Keratinocyte (primary cell): ENCODE measurements at regions not wholly inside any gene's neighbourhood (a gene's known extent, or its start where the extent isn't known, plus 50 kb on each side); places are given as distances from the start of the nearest gene placed in this dataset.
"Not testable (repeated sequence)": the region's sequence is repeated elsewhere in the genome, so short reads cannot be mapped to it uniquely, and the experiment has no call there.

Source experiments
- DNase-seq: peaks from one replicate; pipeline ENCODE4 v3.0.0-alpha.2; 2011; ENCODE audit warnings: low read depth, missing footprints, low spot score
- FAIRE-seq: peaks from 2 replicates; lab custom pipeline; 2011; peaks lifted over from hg19 to GRCh38; lab: Jason Lieb, UNC
- H2AFZ ChIP-seq: 2 replicates; pipeline ENCODE4 v1.6.0; 2012; ENCODE audit warnings: low read length, control low read depth, inconsistent platforms; ENCODE audit not compliant: control insufficient read depth
- H3K27ac ChIP-seq: 2 replicates; pipeline ENCODE4 v1.5.1; 2011; ENCODE audit warnings: low read length; ENCODE audit not compliant: control insufficient read depth, insufficient read depth
- H3K27me3 ChIP-seq: 3 replicates; pipeline ENCODE4 v1.6.0; 2011; ENCODE audit warnings: low read length; ENCODE audit not compliant: control insufficient read depth, insufficient read depth; ENCODE audit errors: extremely low read depth
- H3K36me3 ChIP-seq, 2 experiments: 2 replicates in 1 of 2; 3 replicates in 1 of 2; pipeline ENCODE4 v1.5.1; 2011; ENCODE audit warnings: low read length in 2 of 2, mild to moderate bottlenecking in 1 of 2; ENCODE audit not compliant: control insufficient read depth in 2 of 2, insufficient read depth in 2 of 2; ENCODE audit errors: extremely low read depth in 1 of 2
- H3K4me1 ChIP-seq: 3 replicates; pipeline ENCODE4 v1.5.1; 2011; ENCODE audit warnings: low read length; ENCODE audit not compliant: control insufficient read depth, insufficient read depth; ENCODE audit errors: extremely low read depth
- H3K4me2 ChIP-seq: 3 replicates; pipeline ENCODE4 v1.6.0; 2011; ENCODE audit warnings: low read depth, low read length; ENCODE audit not compliant: control insufficient read depth, insufficient read depth; ENCODE audit errors: extremely low read depth
- H3K4me3 ChIP-seq, 3 experiments: fragments of 200-600 bp in 1 of 3; sonication (generic) in 1 of 3; 2 replicates in 2 of 3; 3 replicates in 1 of 3; pipeline ENCODE4 v1.5.1; 2011 to 2016; ENCODE audit warnings: low read length in 3 of 3, mild to moderate bottlenecking in 3 of 3, control low read depth in 2 of 3, inconsistent platforms in 1 of 3, low read depth in 1 of 3, mixed read lengths in 1 of 3, mixed run types in 1 of 3, moderate library complexity in 1 of 3; ENCODE audit not compliant: control insufficient read depth in 2 of 3, insufficient read depth in 2 of 3; ENCODE audit errors: extremely low read depth in 1 of 3
- H3K79me2 ChIP-seq: 2 replicates; pipeline ENCODE4 v1.6.0; 2012; ENCODE audit warnings: low read length; ENCODE audit not compliant: control insufficient read depth, insufficient read depth
- H3K9ac ChIP-seq: 3 replicates; pipeline ENCODE4 v1.6.0; 2011; ENCODE audit warnings: low read length; ENCODE audit not compliant: control insufficient read depth, insufficient read depth; ENCODE audit errors: extremely low read depth
- H3K9me1 ChIP-seq: 3 replicates; pipeline ENCODE4 v1.6.0; 2011; ENCODE audit warnings: low read length; ENCODE audit not compliant: control insufficient read depth, insufficient read depth; ENCODE audit errors: extremely low read depth
- H3K9me3 ChIP-seq: 2 replicates; pipeline ENCODE4 v1.5.1; 2012; ENCODE audit warnings: low read depth, low read length; ENCODE audit not compliant: control insufficient read depth
- H4K20me1 ChIP-seq: 3 replicates; pipeline ENCODE4 v1.6.0; 2011; ENCODE audit warnings: low read length; ENCODE audit not compliant: control insufficient read depth, insufficient read depth; ENCODE audit errors: extremely low read depth
- EZH2 ChIP-seq: IDR thresholded peaks from one replicate; pipeline ENCODE4 v1.6.1; 2012; ENCODE audit warnings: inconsistent platforms, mild to moderate bottlenecking, low read length, moderate library complexity
- dilution Hi-C: fragments of 300-500 bp; cut with MboI; formaldehyde crosslinking; loops from one replicate; pipeline ENCODE4 v1.7.0; 2020; ENCODE audit warnings: low sequenced_read_pairs; ENCODE audit not compliant: extremely low pct_ligation_motif_present
- TF ChIP-seq, protein P1 (sequence below), 3 experiments: IDR thresholded peaks in 1 of 3; conservative IDR thresholded peaks in 1 of 3; optimal IDR thresholded peaks in 1 of 3; 2 replicates in 2 of 3; 3 replicates in 1 of 3; pipeline versions ENCODE3 to v1.5.1; 2011; ENCODE audit warnings: low read length in 3 of 3, mild to moderate bottlenecking in 3 of 3, moderate library complexity in 2 of 3, control low read depth in 1 of 3, inconsistent platforms in 1 of 3; ENCODE audit not compliant: insufficient read depth in 2 of 3; ENCODE audit errors: extremely low read depth in 1 of 3

DNA sequence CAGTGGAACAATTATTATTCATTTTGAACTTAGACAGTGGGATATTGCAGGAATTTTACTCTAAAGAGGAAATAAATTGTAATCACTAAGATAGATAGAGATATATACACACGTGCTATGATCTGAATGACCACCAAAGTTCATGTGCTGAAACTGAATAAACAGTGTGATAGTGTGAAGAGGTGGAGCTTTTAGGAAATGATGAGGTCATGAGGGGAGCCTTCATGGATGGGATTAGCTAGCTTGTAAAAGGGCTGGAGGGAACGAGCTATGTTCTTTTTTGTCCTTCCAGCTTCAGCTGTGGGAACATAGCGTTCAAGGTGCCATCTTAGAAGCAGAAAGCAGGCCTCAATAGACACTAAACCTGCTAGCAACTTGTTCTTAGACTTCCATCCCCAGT is 191.5 kb upstream of the LRIG3 start:
- Histone ChIP-seq H3K9me1 (no peaks in the 10 kb centered on the region), H3K36me3 (no peaks in the 10 kb centered on the region), H3K4me3 (no peak overlapping the region), H2AFZ (no peak overlapping the region), H3K79me2 (no peaks in the 10 kb centered on the region), H4K20me1 (no peaks in the 10 kb centered on the region), H3K9ac (no peak overlapping the region), H3K4me1 (peaks cover 2% of the 10 kb centered on the region), H3K4me2 (no peak overlapping the region), H3K9me3 (no peaks in the 10 kb centered on the region), H3K27ac (no peak overlapping the region), H3K27me3 (no peaks in the 10 kb centered on the region)
- DNase-seq (no peak), FAIRE-seq (no peak)
- no peak for TF ChIP-seq EZH2
- TF ChIP-seq, protein P1, sequence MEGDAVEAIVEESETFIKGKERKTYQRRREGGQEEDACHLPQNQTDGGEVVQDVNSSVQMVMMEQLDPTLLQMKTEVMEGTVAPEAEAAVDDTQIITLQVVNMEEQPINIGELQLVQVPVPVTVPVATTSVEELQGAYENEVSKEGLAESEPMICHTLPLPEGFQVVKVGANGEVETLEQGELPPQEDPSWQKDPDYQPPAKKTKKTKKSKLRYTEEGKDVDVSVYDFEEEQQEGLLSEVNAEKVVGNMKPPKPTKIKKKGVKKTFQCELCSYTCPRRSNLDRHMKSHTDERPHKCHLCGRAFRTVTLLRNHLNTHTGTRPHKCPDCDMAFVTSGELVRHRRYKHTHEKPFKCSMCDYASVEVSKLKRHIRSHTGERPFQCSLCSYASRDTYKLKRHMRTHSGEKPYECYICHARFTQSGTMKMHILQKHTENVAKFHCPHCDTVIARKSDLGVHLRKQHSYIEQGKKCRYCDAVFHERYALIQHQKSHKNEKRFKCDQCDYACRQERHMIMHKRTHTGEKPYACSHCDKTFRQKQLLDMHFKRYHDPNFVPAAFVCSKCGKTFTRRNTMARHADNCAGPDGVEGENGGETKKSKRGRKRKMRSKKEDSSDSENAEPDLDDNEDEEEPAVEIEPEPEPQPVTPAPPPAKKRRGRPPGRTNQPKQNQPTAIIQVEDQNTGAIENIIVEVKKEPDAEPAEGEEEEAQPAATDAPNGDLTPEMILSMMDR (optimal IDR thresholded peaks at IDR 0.05 in 1 of 3, IDR thresholded peaks at IDR 0.05 in 1 of 3, conservative IDR thresholded peaks at IDR 0.05 in 1 of 3; ENCODE audit: extremely low read depth in 1 of 3, insufficient read depth in 2 of 3, low read length in 3 of 3) = no peak
- dilution Hi-C loops = no loop called here

DNA sequence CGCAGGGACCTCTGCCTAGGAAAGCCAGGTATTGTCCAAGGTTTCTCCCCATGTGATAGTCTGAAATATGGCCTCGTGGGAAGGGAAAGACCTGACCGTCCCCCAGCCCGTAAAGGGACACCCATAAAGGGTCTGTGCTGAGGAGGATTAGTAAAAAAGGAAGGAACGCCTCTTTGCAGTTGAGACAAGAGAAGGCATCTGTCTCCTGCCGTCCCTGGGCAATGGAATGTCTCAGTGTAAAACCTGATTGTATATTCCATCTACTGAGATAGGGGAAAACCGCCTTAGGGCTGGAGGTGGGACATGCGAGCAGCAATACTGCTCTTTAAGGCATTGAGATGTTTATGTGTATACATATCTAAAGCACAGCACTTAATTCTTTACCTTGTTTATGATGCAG is 188.2 kb upstream of the LRIG3 start:
- dilution Hi-C loops = not testable (repeated sequence)

DNA sequence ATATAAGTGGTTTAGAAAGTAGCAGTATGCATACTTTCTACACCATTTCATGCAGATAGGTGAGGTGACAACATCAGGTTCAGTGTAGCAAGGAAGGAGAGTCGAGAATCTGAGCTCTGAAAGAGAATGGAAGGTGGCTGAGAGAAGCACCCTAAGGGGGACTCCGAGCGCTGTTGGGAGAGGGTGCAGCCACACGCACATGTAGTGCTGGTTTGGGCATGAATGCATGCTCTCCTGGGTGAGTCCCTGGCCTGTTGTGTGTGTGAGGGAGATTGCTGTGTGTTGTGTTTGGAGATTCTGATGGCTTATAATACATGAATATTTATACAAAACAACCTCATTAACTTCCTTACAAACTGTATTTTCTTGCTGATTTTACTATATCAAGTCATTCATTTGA is 180.3 kb upstream of the LRIG3 start:
- Histone ChIP-seq H3K4me3 (no peak overlapping the region), H3K9me3 (no peaks in the 10 kb centered on the region), H2AFZ (no peak overlapping the region), H3K9ac (no peak overlapping the region), H3K36me3 (no peaks in the 10 kb centered on the region), H3K27me3 (no peaks in the 10 kb centered on the region), H4K20me1 (no peaks in the 10 kb centered on the region), H3K9me1 (no peaks in the 10 kb centered on the region), H3K79me2 (no peaks in the 10 kb centered on the region), H3K27ac (no peak overlapping the region), H3K4me1 (peaks cover 7% of the 10 kb centered on the region), H3K4me2 (no peak overlapping the region)
- TF ChIP-seq EZH2 = no peak
- TF ChIP-seq, protein P1 (optimal IDR thresholded peaks at IDR 0.05 in 1 of 3, IDR thresholded peaks at IDR 0.05 in 1 of 3, conservative IDR thresholded peaks at IDR 0.05 in 1 of 3; ENCODE audit: extremely low read depth in 1 of 3, insufficient read depth in 2 of 3, low read length in 3 of 3) = no peak
- DNase-seq = no peak
- dilution Hi-C loops = no loop called here
- no peak for FAIRE-seq

More for the DNA sequence above, 188.2 kb upstream of the LRIG3 start:
- not testable (repeated sequence) for H3K9me3 ChIP-seq, H3K4me1 ChIP-seq, FAIRE-seq, H3K27ac ChIP-seq, H3K36me3 ChIP-seq, DNase-seq, H3K9ac ChIP-seq, H4K20me1 ChIP-seq, H3K4me3 ChIP-seq, H2AFZ ChIP-seq, H3K4me2 ChIP-seq, H3K9me1 ChIP-seq, H3K79me2 ChIP-seq, H3K27me3 ChIP-seq
